ENCODE measurements at regions not wholly inside any gene's neighbourhood (a gene's known extent, or its start where the extent isn't known, plus 50 kb on each side); places are given as distances from the start of the nearest gene placed in this dataset.

DNA sequence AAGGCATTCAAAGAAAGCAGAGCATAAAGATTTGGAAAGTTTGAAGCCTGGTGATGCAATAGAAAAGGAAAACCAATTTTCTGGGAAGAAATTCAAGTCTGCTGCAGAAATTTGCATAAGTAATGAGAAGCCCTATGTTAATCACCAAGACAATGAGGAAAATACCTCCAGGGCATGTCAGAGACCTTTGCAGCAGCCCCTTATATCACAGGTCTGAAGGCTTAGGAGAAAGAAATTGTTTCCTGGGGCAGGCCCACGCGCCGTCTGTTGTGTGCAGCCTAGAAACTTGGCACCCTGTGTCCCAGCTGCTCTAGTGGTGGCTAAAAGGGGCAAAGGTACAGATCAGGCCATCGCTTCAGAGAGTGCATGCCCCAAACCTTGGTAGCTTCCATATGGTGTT lies 495.3 kb upstream of the CDH6 start:
- no peak for DNase-seq

DNA sequence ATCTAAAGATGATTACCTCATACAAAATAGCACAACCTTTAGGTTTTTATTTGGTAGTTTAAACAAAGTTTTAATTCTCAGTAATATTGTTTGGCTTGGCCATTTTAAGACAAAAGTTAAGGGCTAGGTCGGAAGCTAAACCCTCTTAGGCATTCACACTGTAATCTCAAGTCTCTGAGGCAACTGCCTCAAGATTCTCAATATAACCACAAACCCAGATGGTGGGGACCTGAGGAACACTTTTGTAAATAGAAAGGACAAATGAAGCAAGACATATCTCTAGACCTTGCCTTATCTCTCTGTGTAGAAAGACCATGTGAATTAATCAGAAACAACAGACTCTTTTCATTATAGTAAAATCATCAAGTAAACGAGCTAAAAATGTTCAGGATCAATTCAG lies 500.2 kb upstream of the CDH6 start:
- DNase-seq = no peak

- no peak for DNase-seq
Measured at GRCh38 chr5:30690931-30691330, 502.6 kb upstream of the CDH6 start.

- no peak for DNase-seq
Measured at GRCh38 chr5:30687461-30687860, 506.0 kb upstream of the CDH6 start.

DNA sequence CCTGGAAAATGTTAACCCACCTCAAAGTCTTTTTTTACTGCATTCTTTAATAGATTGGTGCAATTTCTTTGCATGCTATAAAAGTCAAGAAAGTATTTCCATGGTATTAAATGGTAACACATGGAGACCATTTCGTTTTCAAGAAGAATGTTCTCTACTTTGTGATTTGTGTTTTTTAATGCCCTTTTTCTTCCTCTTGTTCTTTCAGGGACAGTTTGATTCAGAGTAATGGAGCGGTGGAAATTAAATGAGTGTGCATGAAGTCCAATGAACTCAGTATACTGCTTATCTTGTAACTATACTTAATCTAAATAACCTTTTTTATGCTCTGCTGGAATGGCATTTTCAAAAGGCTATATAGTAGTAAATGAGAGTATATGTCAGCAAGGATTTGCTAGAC lies 507.0 kb upstream of the CDH6 start:
- DNase-seq = no peak

GRCh38 chr5:30676223-30676840 lies 517.2 kb upstream of the CDH6 start:
- DNase-seq = no peak

- DNase-seq = no peak
Measured at GRCh38 chr5:30667293-30667692, 526.2 kb upstream of the CDH6 start.

GRCh38 chr5:30663536-30663935 lies 530.0 kb upstream of the CDH6 start:
- DNase-seq = no peak

DNA sequence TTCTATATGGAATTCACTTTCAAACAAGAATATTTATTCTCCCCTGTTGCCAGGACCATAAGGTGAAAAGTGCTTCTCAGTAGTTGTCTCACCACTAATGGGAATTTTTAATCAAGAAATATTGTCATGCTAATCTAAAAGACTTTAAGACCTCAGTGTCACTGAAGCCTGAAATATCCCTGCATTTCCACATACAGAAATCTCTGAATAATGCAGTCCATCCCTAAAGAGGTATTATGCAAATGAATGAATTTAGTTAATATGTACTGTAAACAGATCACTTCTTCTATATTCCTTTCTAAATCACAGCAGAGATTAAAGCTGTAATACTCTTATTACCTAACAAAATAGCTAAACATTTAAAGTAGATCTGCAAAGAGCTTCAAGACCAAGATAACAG lies 531.1 kb upstream of the CDH6 start:
- no peak for DNase-seq

- DNase-seq = no peak
Measured at GRCh38 chr5:30661730-30662129, 531.8 kb upstream of the CDH6 start.

DNA sequence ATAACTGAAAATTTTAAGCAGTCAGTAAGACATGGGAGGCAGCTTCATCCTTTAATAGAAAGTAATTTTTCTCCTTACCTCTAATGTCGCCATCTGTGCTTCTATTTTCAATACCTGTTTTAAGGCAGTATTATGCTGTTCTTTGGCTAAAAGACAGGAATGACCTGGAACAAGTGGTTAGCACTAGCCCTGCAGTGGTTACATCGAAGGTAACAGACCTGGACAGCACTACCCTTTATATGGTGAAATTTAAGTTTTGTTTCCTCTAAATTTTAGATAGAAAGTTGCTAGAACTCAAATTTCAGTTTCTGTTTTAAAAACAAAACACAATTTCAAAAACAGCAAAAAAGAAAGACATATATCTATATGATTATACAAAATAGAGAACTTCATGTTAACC lies 534.1 kb upstream of the CDH6 start:
- DNase-seq = no peak

- no peak for DNase-seq
Measured at GRCh38 chr5:30650311-30650710, 543.2 kb upstream of the CDH6 start.

DNA sequence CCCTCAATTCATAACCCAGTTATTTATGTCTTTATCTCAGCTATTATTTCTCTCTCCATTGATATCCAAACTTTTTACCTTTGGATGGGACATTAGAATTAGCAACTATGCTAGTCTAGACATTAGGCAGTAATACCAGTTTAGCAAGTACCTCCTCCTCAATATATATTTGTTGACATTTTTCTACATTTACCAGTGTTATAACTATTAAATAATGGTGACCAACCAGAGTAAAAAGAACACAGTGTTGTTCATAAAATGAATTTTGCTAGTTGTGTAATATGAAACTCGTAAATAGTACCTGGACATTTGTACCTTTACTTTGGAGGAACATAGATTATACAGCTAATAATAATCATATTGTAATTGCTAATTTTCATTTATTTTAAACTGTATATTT lies 554.6 kb upstream of the CDH6 start:
- DNase-seq = no peak

GRCh38 chr5:30627945-30628344 lies 565.5 kb upstream of the CDH6 start:
- no peak for DNase-seq

GRCh38 chr5:30626557-30626956 lies 566.9 kb upstream of the CDH6 start:
- no peak for DNase-seq

GRCh38 chr5:30620481-30621085 lies 572.9 kb upstream of the CDH6 start:
- DNase-seq = no peak

DNA sequence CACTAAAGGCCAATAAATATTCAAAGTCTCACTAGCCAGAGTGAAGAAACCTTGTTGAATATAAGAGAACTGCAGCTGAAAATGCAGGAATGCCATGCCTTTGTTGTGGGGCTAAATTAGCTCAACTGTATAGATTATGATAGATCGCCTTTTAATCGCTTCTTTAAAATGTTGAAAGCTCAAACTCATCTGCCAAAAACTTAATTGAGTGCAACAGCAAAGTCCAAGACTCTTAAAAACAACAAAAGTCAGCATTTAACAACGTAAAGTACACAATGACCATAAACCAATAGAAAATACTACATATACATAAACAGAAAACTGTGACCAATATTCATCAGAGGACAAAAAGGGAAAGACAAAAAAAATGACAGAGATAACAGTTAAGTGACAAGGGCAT lies 585.0 kb upstream of the CDH6 start:
- no peak for DNase-seq

- DNase-seq = no peak
Measured at GRCh38 chr5:30607301-30607894, 586.1 kb upstream of the CDH6 start.

DNA sequence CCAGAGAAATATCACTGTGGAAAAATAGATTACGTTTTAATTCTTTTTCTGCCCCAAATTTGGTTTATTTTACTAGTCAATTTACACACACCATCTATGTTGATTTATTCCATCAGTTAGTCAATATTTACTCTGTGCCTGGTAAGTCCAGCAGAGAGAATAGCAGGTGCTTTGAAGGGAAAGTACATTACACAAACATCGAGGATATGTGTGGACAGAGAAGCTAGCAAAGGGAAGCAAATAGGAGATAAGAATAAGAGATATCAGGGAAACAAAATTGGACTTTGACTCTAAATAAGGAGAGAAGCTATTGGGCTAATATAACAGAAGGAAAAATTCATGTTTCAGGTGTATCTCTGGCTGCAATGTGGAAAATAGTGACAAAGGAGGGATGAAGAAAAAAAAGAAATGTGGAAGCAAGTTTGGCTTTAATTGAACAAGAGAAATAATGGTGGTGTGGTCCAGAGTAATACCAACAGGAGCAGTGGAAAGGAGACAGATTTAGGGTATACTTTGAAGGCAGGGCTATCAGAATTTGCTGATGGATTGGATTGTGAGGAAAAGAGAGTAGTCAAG lies 587.7 kb upstream of the CDH6 start:
- no peak for DNase-seq

- DNase-seq = no peak
Measured at GRCh38 chr5:30604648-30605262, 588.7 kb upstream of the CDH6 start.

GRCh38 chr5:30600892-30601291 lies 592.6 kb upstream of the CDH6 start:
- no peak for DNase-seq

GRCh38 chr5:30596495-30597064 lies 596.9 kb upstream of the CDH6 start:
- DNase-seq = no peak

DNA sequence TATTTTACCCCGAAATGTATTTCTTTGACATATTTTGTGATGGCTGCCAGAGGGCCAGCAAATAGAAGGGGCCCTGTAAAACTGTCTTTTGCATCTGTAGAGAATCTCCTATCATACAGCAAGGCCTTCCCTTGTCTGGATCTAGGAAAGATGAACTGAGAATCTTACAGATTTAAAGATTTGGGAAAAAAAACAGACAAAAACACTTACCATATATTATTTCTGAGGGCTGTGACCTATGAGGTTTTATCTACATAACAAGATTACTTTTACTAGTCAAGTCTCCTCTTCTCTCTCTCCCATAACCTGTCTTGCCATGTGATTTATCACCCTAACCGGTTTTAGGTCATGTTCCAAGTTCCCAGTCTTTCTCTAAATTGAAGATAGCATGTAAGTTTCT lies 599.2 kb upstream of the CDH6 start:
- DNase-seq = no peak

DNA sequence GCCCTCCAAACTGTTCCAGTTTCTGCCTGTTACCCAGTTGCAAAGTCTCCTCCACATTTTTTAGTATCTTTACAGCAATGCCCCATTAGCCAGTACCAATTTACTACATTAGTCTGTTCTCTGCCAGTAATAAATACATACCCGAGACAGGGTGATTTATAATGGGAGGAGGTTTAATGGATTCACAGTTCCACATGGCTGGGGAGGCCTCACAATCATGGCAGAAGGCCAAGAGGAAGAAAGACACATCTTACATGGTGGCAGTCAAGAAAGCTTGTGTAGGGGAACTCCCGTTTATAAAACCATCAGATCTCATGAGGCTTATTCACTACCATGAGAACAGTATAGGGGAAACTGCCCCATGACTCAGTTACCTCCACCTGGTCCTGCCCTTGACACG lies 600.7 kb upstream of the CDH6 start:
- DNase-seq = no peak
